ENCODE measurements at regions not wholly inside any gene's neighbourhood (a gene's known extent, or its start where the extent isn't known, plus 50 kb on each side); places are given as distances from the start of the nearest gene placed in this dataset.

DNA sequence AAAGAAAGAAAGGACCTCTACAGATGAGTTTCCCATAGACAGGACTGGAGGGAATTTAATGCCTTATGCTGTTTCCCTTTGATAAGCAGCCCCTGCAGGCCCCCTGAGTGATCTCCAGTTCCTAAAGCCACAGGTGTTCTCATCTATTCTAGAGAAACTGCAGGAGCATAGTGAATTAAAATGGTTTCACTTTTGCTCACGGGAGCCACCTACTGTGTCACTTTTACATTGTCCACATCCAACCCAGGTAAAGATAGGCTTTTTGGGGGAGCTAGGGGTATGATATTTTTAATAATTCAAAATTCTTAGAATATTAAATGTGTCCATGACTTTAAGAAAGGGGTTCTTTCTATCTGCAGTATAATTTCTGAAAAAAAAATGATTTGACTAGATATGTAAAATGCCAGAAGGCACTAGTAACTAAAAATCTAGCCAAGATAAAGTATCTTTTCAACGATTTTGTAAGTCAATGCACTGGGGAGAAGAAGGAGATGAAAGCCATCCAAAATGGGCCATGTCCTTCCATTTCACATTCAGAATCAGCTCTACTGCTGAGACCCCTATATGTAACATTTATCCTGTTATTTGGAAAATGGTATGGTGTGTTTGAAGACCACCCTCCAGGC is 267.3 kb upstream of the DUSP10 start:
- H3K4me1 ChIP-seq: no peaks in the 10 kb centered on the region
- H3K27me3 ChIP-seq (replicated peaks; ENCODE audit: control insufficient read depth, insufficient read depth, low read length): no peaks in the 10 kb centered on the region
- H3K4me1 Mint-ChIP-seq (ENCODE audit: low read depth, unreplicated experiment): no peaks in the 10 kb centered on the region
- H3K36me3 ChIP-seq (ENCODE audit: control insufficient read depth, insufficient read depth, low read length): no peaks in the 10 kb centered on the region
- peak in 1 of 2 experiments; percentile 22 for DNase-seq
- H3K4me3 ChIP-seq (ENCODE audit: low read depth, low read length): no peak overlapping the region
- H3K36me3 Mint-ChIP-seq (ENCODE audit: insufficient read depth, unreplicated experiment): no peaks in the 10 kb centered on the region
- POLR2A ChIA-PET: no interaction called here
- intact Hi-C loops (cut with micrococcal nuclease; ENCODE audit: unreplicated experiment): loop anchor here (1.0 kb wide), 1 partner anchor 531 kb away; no protein-coding TSS in a partner anchor
- no peak overlapping the region for H3K27ac Mint-ChIP-seq (ENCODE audit: unreplicated experiment)
- H3K9me3 ChIP-seq: no peaks in the 10 kb centered on the region
- H3K9me3 Mint-ChIP-seq (ENCODE audit: unreplicated experiment): no peaks in the 10 kb centered on the region
- TF ChIP-seq, protein P1, sequence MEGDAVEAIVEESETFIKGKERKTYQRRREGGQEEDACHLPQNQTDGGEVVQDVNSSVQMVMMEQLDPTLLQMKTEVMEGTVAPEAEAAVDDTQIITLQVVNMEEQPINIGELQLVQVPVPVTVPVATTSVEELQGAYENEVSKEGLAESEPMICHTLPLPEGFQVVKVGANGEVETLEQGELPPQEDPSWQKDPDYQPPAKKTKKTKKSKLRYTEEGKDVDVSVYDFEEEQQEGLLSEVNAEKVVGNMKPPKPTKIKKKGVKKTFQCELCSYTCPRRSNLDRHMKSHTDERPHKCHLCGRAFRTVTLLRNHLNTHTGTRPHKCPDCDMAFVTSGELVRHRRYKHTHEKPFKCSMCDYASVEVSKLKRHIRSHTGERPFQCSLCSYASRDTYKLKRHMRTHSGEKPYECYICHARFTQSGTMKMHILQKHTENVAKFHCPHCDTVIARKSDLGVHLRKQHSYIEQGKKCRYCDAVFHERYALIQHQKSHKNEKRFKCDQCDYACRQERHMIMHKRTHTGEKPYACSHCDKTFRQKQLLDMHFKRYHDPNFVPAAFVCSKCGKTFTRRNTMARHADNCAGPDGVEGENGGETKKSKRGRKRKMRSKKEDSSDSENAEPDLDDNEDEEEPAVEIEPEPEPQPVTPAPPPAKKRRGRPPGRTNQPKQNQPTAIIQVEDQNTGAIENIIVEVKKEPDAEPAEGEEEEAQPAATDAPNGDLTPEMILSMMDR (IDR thresholded peaks at IDR 0.05; ENCODE audit: insufficient read depth in 1 of 2, low read depth in 1 of 2, low read length in 1 of 2, severe bottlenecking in 1 of 2, unreplicated experiment in 1 of 2): peak; percentile 26 to 43
- H3K27me3 Mint-ChIP-seq (ENCODE audit: insufficient read depth, unreplicated experiment): no peaks in the 10 kb centered on the region
- BruUV-seq (replicated peaks): no TSS peak
- no peak overlapping the region for H3K4me3 Mint-ChIP-seq (ENCODE audit: unreplicated experiment)
- CTCF ChIA-PET: interaction anchor here (0.6 to 1.3 kb wide), 2 partner anchors 17 to 531 kb away, joined by 3 read pairs; no protein-coding TSS in a partner anchor

DNA sequence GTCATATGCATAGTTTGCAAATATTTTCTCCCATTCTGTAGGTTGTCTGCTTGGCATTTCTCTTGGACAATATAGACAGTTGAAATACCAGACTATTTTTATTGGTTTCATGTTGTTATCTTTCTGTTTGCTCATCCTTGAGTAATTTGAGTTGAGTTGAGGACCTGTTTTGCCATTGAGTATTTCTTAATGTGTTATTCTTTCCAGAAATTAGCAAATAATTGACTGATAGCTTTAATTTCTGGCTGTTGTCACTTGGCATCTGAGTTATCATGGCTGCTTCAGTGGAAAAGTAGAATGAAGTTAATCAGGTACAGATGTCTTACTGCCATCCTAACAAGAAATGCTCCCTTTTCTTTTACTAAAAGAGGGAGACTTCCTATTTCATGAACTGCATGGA is 264.8 kb upstream of the DUSP10 start:
- Histone ChIP-seq H3K27me3 (replicated peaks; ENCODE audit: control insufficient read depth, insufficient read depth, low read length) (no peaks in the 10 kb centered on the region), H3K4me3 (ENCODE audit: low read depth, low read length) (no peak overlapping the region), H3K9me3 (no peaks in the 10 kb centered on the region), H3K4me1 (no peaks in the 10 kb centered on the region), H3K36me3 (ENCODE audit: control insufficient read depth, insufficient read depth, low read length) (no peaks in the 10 kb centered on the region)
- Mint-ChIP-seq H3K36me3 (ENCODE audit: insufficient read depth, unreplicated experiment) (no peaks in the 10 kb centered on the region), H3K27me3 (ENCODE audit: insufficient read depth, unreplicated experiment) (no peaks in the 10 kb centered on the region), H3K4me3 (ENCODE audit: unreplicated experiment) (no peak overlapping the region), H3K27ac (ENCODE audit: unreplicated experiment) (no peak overlapping the region), H3K4me1 (ENCODE audit: low read depth, unreplicated experiment) (no peaks in the 10 kb centered on the region), H3K9me3 (ENCODE audit: unreplicated experiment) (no peaks in the 10 kb centered on the region)
- BruUV-seq (replicated peaks): no TSS peak
- DNase-seq: no peak
- intact Hi-C loops (cut with micrococcal nuclease; ENCODE audit: unreplicated experiment): no loop called here
- TF ChIP-seq, protein P1 (IDR thresholded peaks at IDR 0.05; ENCODE audit: insufficient read depth in 1 of 2, low read depth in 1 of 2, low read length in 1 of 2, severe bottlenecking in 1 of 2, unreplicated experiment in 1 of 2): no peak
- ChIA-PET POLR2A (no interaction called here), CTCF (no interaction called here)

DNA sequence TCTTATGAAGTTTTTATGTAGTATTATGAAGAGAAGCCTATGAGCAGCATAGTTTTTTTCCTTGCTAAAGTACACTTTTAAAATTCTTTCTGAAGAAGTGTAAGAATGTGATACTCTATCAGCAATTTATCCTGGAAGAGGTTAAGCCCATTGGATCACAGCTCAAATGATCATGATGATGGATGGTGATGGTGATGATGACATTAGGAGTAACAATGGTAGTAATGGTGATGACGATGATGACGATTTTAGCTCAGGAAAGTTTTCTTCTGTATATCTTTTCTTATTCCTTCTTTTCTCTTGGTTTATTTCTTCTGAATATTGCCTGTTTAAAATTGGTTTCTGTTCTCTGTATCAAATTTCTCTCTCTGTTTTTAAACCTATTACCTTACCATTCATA is 262.9 kb upstream of the DUSP10 start:
- Histone ChIP-seq H3K4me3 (ENCODE audit: low read depth, low read length) (no peak overlapping the region), H3K27me3 (replicated peaks; ENCODE audit: control insufficient read depth, insufficient read depth, low read length) (no peaks in the 10 kb centered on the region), H3K4me1 (no peaks in the 10 kb centered on the region), H3K9me3 (no peaks in the 10 kb centered on the region), H3K36me3 (ENCODE audit: control insufficient read depth, insufficient read depth, low read length) (no peaks in the 10 kb centered on the region)
- no TSS peak for BruUV-seq (replicated peaks)
- Mint-ChIP-seq H3K9me3 (ENCODE audit: unreplicated experiment) (no peaks in the 10 kb centered on the region), H3K27me3 (ENCODE audit: insufficient read depth, unreplicated experiment) (no peaks in the 10 kb centered on the region), H3K4me1 (ENCODE audit: low read depth, unreplicated experiment) (no peaks in the 10 kb centered on the region), H3K4me3 (ENCODE audit: unreplicated experiment) (no peak overlapping the region), H3K36me3 (ENCODE audit: insufficient read depth, unreplicated experiment) (no peaks in the 10 kb centered on the region), H3K27ac (ENCODE audit: unreplicated experiment) (no peak overlapping the region)
- DNase-seq: no peak
- TF ChIP-seq, protein P1 (IDR thresholded peaks at IDR 0.05; ENCODE audit: insufficient read depth in 1 of 2, low read depth in 1 of 2, low read length in 1 of 2, severe bottlenecking in 1 of 2, unreplicated experiment in 1 of 2): no peak
- POLR2A ChIA-PET: no interaction called here
- intact Hi-C loops (cut with micrococcal nuclease; ENCODE audit: unreplicated experiment): no loop called here
- CTCF ChIA-PET: no interaction called here

Measured in Caco-2 (cell line).